ENCODE measurements at regions not wholly inside any gene's neighbourhood (a gene's known extent, or its start where the extent isn't known, plus 50 kb on each side); places are given as distances from the start of the nearest gene placed in this dataset.

DNA sequence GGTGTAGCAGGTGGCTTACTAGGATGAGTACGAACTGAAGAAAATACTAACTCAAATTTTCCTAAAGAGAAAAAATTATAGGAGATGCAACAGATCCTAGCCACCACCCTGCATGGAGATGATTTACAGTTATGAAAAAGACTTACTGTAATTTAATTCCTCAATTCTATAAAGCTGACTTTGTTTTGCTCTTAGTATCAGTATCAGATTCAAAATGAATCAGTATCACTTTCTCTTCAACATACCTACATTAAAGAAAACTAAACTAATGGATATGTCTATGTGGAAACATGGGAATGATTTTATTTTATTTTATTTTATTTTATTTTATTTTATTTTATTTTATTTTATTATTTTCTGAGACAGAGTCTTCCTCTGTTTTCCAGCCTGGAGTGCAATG lies 525.8 kb downstream of the NLGN4X start:
- Histone ChIP-seq H3K9ac (ENCODE audit: low read length) (no peak overlapping the region), H3K27me3 (ENCODE audit: insufficient read depth, low read depth, low read length) (no peaks in the 10 kb centered on the region), H3K9me2 (ENCODE audit: insufficient read depth, low read length) (no peaks in the 10 kb centered on the region), H3F3A (ENCODE audit: insufficient read depth, low read length, poor library complexity, severe bottlenecking) (no peaks in the 10 kb centered on the region), H3K79me2 (replicated peaks; ENCODE audit: insufficient read depth, low read length) (no peaks in the 10 kb centered on the region), H2AFZ (ENCODE audit: low read depth, low read length) (no peak overlapping the region), H4K20me1 (ENCODE audit: insufficient read depth) (no peaks in the 10 kb centered on the region), H3K9me3 (ENCODE audit: low read length) (no peaks in the 10 kb centered on the region), H3K4me3 (ENCODE audit: low read length) (no peak overlapping the region), H3K36me3 (ENCODE audit: insufficient read depth, low read length) (no peaks in the 10 kb centered on the region), H3K27ac (ENCODE audit: low read length) (no peak overlapping the region), H3K4me2 (ENCODE audit: low read length) (no peak overlapping the region)
- TF ChIP-seq, protein P1, sequence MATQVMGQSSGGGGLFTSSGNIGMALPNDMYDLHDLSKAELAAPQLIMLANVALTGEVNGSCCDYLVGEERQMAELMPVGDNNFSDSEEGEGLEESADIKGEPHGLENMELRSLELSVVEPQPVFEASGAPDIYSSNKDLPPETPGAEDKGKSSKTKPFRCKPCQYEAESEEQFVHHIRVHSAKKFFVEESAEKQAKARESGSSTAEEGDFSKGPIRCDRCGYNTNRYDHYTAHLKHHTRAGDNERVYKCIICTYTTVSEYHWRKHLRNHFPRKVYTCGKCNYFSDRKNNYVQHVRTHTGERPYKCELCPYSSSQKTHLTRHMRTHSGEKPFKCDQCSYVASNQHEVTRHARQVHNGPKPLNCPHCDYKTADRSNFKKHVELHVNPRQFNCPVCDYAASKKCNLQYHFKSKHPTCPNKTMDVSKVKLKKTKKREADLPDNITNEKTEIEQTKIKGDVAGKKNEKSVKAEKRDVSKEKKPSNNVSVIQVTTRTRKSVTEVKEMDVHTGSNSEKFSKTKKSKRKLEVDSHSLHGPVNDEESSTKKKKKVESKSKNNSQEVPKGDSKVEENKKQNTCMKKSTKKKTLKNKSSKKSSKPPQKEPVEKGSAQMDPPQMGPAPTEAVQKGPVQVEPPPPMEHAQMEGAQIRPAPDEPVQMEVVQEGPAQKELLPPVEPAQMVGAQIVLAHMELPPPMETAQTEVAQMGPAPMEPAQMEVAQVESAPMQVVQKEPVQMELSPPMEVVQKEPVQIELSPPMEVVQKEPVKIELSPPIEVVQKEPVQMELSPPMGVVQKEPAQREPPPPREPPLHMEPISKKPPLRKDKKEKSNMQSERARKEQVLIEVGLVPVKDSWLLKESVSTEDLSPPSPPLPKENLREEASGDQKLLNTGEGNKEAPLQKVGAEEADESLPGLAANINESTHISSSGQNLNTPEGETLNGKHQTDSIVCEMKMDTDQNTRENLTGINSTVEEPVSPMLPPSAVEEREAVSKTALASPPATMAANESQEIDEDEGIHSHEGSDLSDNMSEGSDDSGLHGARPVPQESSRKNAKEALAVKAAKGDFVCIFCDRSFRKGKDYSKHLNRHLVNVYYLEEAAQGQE (IDR thresholded peaks at IDR 0.05; ENCODE audit: borderline replicate concordance): no peak
- TF ChIP-seq MXI1 (conservative IDR thresholded peaks at IDR 0.05; ENCODE audit: poor library complexity, severe bottlenecking) (no peak), EZH2 (IDR thresholded peaks at IDR 0.05; ENCODE audit: borderline replicate concordance, insufficient read depth, low read length, poor library complexity, severe bottlenecking) (no peak), SMC3 (conservative IDR thresholded peaks at IDR 0.05; ENCODE audit: poor library complexity) (no peak), RAD21 (conservative IDR thresholded peaks at IDR 0.05) (no peak), POLR2AphosphoS5 (IDR thresholded peaks at IDR 0.05) (no peak), EP300 (conservative IDR thresholded peaks at IDR 0.05; ENCODE audit: poor library complexity, severe bottlenecking) (no peak), TAF1 (IDR thresholded peaks at IDR 0.05; ENCODE audit: low read depth) (no peak)
- TF ChIP-seq, protein P2, sequence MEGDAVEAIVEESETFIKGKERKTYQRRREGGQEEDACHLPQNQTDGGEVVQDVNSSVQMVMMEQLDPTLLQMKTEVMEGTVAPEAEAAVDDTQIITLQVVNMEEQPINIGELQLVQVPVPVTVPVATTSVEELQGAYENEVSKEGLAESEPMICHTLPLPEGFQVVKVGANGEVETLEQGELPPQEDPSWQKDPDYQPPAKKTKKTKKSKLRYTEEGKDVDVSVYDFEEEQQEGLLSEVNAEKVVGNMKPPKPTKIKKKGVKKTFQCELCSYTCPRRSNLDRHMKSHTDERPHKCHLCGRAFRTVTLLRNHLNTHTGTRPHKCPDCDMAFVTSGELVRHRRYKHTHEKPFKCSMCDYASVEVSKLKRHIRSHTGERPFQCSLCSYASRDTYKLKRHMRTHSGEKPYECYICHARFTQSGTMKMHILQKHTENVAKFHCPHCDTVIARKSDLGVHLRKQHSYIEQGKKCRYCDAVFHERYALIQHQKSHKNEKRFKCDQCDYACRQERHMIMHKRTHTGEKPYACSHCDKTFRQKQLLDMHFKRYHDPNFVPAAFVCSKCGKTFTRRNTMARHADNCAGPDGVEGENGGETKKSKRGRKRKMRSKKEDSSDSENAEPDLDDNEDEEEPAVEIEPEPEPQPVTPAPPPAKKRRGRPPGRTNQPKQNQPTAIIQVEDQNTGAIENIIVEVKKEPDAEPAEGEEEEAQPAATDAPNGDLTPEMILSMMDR (IDR thresholded peaks at IDR 0.05; ENCODE audit: poor library complexity, severe bottlenecking): no peak

DNA sequence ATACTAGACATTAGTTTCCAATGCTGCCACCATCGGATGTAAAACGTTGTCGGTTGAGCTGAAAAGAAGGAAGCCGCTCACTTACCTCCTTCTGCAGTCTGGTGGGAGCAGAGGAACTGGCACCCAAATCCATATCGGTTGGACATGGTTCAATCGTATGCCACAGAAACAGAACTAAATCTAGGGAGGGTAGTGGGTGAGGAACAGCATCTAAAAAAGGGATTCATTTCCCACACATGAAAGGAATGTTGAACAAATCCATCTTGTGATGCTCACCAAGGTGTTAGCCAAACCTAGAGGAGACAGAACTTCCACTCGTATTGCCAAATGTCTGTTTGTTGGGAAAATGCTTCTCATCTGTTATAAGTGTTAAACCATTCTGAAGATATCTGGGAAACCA lies 532.7 kb downstream of the NLGN4X start:
- H3K9ac ChIP-seq (ENCODE audit: low read length): no peak overlapping the region
- no peaks in the 10 kb centered on the region for H3F3A ChIP-seq (ENCODE audit: insufficient read depth, low read length, poor library complexity, severe bottlenecking)
- no peak overlapping the region for H3K27ac ChIP-seq (ENCODE audit: low read length)
- no peaks in the 10 kb centered on the region for H4K20me1 ChIP-seq (ENCODE audit: insufficient read depth)
- no peak overlapping the region for H3K4me3 ChIP-seq (ENCODE audit: low read length)
- H3K79me2 ChIP-seq (replicated peaks; ENCODE audit: insufficient read depth, low read length): no peaks in the 10 kb centered on the region
- H2AFZ ChIP-seq (ENCODE audit: low read depth, low read length): no peak overlapping the region
- TF ChIP-seq TAF1 (IDR thresholded peaks at IDR 0.05; ENCODE audit: low read depth) (no peak), RAD21 (conservative IDR thresholded peaks at IDR 0.05) (no peak), SMC3 (conservative IDR thresholded peaks at IDR 0.05; ENCODE audit: poor library complexity) (no peak), MXI1 (conservative IDR thresholded peaks at IDR 0.05; ENCODE audit: poor library complexity, severe bottlenecking) (no peak), EZH2 (IDR thresholded peaks at IDR 0.05; ENCODE audit: borderline replicate concordance, insufficient read depth, low read length, poor library complexity, severe bottlenecking) (no peak)
- TF ChIP-seq, protein P2 (IDR thresholded peaks at IDR 0.05; ENCODE audit: poor library complexity, severe bottlenecking): no peak
- H3K36me3 ChIP-seq (ENCODE audit: insufficient read depth, low read length): no peaks in the 10 kb centered on the region
- no peaks in the 10 kb centered on the region for H3K9me2 ChIP-seq (ENCODE audit: insufficient read depth, low read length)
- no peaks in the 10 kb centered on the region for H3K27me3 ChIP-seq (ENCODE audit: insufficient read depth, low read depth, low read length)
- no peaks in the 10 kb centered on the region for H3K9me3 ChIP-seq (ENCODE audit: low read length)
- H3K4me2 ChIP-seq (ENCODE audit: low read length): no peak overlapping the region

All from neural cell (in vitro differentiated cells).